HepG2 (cell line): ENCODE measurements at regions not wholly inside any gene's neighbourhood (a gene's known extent, or its start where the extent isn't known, plus 50 kb on each side); places are given as distances from the start of the nearest gene placed in this dataset.

ENCODE experiments used
- CHD2 ChIP-seq: IDR thresholded peaks from 2 replicates; pipeline ENCODE4 v1.6.1; 2011; ENCODE audit warnings: low read depth, low read length, improper control_type of control experiment
- NFKB2 ChIP-seq: sonication (generic); formaldehyde crosslinking; IDR thresholded peaks from 2 replicates; pipeline ENCODE4 v1.4.0; 2020; ENCODE audit warnings: missing genetic modification reagents, borderline replicate concordance
- TF ChIP-seq, protein P1 (sequence below): sonication (generic); formaldehyde crosslinking; IDR thresholded peaks from 2 replicates; pipeline ENCODE4 v1.5.0; 2020; ENCODE audit warnings: mild to moderate bottlenecking, missing genetic modification reagents, moderate library complexity
- TF ChIP-seq, protein P2 (sequence below): sonication (generic); formaldehyde crosslinking; IDR thresholded peaks from 2 replicates; pipeline ENCODE4 v1.4.0; 2020; ENCODE audit warnings: missing genetic modification reagents
- TF ChIP-seq, protein P3 (sequence below): fragments of 450-650 bp; IDR thresholded peaks from 2 replicates; pipeline ENCODE4 v1.6.1; 2016

DNA sequence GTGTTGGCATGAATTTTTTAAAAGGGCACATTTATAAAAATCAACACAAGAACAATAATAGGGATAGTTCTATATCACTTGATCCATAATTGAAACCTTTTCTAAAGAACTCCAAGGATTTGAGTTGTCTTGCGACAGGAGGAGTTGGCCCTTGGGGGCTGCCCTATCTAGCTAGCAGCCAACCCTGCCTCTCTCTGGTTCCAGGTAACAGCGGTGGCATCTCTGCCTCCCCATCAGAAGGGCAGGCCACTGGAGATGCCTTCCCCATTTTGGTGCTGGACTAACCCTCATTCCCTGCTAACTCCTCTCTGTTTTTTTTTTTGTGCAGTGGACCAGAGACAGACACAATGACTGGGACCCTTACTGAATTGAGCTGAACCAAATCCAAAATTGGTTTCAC is 393.0 kb downstream of the MED10 start:
- TF ChIP-seq, protein P1, sequence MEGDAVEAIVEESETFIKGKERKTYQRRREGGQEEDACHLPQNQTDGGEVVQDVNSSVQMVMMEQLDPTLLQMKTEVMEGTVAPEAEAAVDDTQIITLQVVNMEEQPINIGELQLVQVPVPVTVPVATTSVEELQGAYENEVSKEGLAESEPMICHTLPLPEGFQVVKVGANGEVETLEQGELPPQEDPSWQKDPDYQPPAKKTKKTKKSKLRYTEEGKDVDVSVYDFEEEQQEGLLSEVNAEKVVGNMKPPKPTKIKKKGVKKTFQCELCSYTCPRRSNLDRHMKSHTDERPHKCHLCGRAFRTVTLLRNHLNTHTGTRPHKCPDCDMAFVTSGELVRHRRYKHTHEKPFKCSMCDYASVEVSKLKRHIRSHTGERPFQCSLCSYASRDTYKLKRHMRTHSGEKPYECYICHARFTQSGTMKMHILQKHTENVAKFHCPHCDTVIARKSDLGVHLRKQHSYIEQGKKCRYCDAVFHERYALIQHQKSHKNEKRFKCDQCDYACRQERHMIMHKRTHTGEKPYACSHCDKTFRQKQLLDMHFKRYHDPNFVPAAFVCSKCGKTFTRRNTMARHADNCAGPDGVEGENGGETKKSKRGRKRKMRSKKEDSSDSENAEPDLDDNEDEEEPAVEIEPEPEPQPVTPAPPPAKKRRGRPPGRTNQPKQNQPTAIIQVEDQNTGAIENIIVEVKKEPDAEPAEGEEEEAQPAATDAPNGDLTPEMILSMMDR (CRISPR knock-in tag) = no peak
- TF ChIP-seq, protein P2, sequence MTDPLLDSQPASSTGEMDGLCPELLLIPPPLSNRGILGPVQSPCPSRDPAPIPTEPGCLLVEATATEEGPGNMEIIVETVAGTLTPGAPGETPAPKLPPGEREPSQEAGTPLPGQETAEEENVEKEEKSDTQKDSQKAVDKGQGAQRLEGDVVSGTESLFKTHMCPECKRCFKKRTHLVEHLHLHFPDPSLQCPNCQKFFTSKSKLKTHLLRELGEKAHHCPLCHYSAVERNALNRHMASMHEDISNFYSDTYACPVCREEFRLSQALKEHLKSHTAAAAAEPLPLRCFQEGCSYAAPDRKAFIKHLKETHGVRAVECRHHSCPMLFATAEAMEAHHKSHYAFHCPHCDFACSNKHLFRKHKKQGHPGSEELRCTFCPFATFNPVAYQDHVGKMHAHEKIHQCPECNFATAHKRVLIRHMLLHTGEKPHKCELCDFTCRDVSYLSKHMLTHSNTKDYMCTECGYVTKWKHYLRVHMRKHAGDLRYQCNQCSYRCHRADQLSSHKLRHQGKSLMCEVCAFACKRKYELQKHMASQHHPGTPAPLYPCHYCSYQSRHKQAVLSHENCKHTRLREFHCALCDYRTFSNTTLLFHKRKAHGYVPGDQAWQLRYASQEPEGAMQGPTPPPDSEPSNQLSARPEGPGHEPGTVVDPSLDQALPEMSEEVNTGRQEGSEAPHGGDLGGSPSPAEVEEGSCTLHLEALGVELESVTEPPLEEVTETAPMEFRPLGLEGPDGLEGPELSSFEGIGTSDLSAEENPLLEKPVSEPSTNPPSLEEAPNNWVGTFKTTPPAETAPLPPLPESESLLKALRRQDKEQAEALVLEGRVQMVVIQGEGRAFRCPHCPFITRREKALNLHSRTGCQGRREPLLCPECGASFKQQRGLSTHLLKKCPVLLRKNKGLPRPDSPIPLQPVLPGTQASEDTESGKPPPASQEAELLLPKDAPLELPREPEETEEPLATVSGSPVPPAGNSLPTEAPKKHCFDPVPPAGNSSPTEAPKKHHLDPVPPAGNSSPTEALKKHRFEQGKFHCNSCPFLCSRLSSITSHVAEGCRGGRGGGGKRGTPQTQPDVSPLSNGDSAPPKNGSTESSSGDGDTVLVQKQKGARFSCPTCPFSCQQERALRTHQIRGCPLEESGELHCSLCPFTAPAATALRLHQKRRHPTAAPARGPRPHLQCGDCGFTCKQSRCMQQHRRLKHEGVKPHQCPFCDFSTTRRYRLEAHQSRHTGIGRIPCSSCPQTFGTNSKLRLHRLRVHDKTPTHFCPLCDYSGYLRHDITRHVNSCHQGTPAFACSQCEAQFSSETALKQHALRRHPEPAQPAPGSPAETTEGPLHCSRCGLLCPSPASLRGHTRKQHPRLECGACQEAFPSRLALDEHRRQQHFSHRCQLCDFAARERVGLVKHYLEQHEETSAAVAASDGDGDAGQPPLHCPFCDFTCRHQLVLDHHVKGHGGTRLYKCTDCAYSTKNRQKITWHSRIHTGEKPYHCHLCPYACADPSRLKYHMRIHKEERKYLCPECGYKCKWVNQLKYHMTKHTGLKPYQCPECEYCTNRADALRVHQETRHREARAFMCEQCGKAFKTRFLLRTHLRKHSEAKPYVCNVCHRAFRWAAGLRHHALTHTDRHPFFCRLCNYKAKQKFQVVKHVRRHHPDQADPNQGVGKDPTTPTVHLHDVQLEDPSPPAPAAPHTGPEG (CRISPR knock-in tag) = no peak
- no peak for TF ChIP-seq NFKB2 (CRISPR knock-in tag)
- TF ChIP-seq, protein P3, sequence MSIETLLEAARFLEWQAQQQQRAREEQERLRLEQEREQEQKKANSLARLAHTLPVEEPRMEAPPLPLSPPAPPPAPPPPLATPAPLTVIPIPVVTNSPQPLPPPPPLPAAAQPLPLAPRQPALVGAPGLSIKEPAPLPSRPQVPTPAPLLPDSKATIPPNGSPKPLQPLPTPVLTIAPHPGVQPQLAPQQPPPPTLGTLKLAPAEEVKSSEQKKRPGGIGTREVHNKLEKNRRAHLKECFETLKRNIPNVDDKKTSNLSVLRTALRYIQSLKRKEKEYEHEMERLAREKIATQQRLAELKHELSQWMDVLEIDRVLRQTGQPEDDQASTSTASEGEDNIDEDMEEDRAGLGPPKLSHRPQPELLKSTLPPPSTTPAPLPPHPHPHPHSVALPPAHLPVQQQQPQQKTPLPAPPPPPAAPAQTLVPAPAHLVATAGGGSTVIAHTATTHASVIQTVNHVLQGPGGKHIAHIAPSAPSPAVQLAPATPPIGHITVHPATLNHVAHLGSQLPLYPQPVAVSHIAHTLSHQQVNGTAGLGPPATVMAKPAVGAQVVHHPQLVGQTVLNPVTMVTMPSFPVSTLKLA = no peak
- TF ChIP-seq CHD2 = no peak
